AG10803 (cell line): ENCODE measurements at regions not wholly inside any gene's neighbourhood (a gene's known extent, or its start where the extent isn't known, plus 50 kb on each side); places are given as distances from the start of the nearest gene placed in this dataset.

ENCODE experiments used
- DNase-seq: peaks from one replicate; pipeline ENCODE4 v3.0.0; 2010; ENCODE audit warnings: low read depth
- H3K4me3 ChIP-seq: 2 replicates; pipeline ENCODE4 v1.5.1; 2011; ENCODE audit warnings: mild to moderate bottlenecking, low read length, control low read depth
- TF ChIP-seq, protein P1 (sequence below): conservative IDR thresholded peaks from 2 replicates; pipeline ENCODE4 v1.5.1; 2011; ENCODE audit warnings: mild to moderate bottlenecking, low read length, control low read depth, inconsistent platforms

DNA sequence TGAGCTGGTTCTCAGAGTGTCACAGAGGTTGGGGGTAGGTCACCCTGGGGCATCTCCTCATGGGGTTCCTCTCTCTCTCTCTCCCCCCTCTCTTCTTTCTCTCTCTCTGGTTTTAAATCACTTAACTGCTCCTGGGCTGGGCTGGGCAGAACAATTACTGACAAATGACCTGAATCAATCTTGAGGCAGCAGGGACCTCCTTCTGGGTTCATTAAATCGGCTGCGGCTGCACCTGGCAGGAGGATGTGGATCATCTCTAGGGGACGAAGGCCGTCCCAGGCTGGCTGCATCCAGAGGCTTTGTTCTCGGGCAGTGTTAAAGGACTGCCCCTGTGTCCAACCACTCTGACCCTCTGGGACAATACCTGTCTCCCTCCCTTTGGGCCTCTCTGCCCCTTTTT, 143.1 kb downstream of the TLE3 start:
- no peak overlapping the region for H3K4me3 ChIP-seq
- no peak for DNase-seq
- TF ChIP-seq, protein P1, sequence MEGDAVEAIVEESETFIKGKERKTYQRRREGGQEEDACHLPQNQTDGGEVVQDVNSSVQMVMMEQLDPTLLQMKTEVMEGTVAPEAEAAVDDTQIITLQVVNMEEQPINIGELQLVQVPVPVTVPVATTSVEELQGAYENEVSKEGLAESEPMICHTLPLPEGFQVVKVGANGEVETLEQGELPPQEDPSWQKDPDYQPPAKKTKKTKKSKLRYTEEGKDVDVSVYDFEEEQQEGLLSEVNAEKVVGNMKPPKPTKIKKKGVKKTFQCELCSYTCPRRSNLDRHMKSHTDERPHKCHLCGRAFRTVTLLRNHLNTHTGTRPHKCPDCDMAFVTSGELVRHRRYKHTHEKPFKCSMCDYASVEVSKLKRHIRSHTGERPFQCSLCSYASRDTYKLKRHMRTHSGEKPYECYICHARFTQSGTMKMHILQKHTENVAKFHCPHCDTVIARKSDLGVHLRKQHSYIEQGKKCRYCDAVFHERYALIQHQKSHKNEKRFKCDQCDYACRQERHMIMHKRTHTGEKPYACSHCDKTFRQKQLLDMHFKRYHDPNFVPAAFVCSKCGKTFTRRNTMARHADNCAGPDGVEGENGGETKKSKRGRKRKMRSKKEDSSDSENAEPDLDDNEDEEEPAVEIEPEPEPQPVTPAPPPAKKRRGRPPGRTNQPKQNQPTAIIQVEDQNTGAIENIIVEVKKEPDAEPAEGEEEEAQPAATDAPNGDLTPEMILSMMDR: no peak

DNA sequence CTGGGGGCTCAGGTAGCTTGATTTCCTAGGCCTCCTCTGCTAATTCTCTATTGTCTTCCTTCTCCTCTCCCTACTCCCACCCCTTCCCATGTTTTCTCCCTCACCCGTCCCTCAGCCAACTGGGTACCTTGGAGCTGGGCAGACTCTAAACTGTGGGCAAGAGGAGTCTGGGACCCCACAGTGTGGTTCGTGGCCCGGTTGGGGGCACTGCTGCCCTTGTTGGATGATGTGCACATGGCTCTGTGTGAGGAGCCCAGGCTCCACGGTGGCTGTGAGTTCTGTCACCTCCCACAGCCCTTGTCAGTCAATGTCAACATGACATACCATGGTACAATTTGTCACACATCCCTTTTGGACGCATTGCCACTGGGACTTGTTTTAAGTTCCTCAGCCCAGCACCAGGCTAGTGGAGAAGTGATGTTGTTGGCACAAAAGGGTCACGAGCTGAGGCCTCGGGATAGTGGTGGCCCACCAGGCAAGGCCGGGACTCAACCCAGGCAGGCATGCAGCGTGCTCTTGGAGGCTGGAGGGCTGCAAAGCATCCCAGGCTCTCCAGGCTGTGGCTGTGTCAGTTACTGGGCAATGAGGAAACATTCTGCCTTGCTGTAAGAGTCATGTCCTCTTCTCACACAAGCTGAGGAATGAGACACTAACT, 142.3 kb downstream of the TLE3 start:
- DNase-seq: no peak
- TF ChIP-seq, protein P1: no peak
- H3K4me3 ChIP-seq: no peak overlapping the region

DNA sequence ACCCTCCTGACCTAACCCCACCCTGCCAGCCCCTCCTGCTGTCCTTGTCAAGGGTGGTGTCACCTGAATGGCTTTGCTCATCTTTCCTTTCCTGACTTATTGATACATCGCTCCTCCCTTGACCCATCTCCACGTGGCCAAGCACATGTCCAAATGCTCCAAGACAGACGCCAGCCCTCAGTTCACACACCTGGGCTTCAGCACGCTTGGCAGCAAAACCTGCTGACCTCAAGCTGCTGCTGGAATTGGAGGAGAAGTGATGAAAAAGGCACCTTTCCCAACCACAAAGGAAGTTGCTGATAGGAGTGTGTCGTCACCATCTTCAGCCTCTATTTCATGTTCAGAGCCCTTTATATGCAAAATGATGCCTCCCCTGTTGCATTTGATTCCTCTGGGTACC, 141.3 kb downstream of the TLE3 start:
- TF ChIP-seq, protein P1: no peak

DNA sequence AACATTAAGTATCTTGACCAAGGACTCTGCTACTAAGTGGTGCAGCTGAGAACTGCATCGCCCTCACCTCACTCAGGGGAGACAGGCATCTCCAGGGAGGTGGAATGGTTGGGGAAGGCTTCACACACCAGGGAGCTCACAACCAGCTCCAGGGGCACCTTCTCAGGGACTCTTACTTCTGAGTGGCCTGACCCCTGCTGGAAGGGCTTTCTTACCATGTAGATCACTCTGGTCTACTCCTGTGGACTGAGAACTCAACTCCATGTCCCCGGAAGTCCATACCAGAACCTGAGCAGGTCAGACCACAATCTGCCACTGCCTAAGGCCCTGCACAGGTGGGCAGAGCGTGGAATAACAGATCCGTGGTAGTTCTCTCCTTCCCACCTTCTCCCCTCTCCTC, 140.5 kb downstream of the TLE3 start:
- DNase-seq: no peak
- TF ChIP-seq, protein P1: no peak

More for the DNA sequence above, 141.3 kb downstream of the TLE3 start:
- no peak for DNase-seq
- no peak overlapping the region for H3K4me3 ChIP-seq

DNA sequence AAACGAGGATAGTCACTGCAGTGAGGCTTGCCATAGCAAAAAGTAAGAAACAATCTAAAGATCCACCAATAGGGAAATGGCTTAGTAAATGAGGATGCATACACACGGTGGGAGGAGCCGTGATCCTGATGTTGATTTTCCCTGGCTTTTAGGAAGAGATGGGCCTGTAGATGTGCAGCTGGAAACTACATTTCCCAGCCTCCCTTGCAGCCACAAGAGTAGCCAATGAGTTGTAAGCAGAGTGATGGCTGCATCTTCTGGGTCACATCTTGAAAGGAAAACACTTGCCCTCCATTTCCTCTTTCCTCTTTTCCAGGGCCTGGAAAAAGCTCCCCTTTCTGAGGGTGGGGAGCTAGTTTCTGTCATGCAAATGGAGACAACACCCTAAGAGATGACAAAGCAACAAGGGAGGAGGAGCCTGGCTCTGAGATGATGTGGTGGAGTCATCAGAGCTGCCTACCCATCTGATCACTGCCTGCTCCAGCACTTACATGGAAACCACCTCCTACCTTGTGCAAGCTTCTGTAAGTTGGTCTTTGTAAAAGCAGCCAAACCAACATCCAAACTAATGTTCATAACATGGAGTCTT, 139.1 kb downstream of the TLE3 start:
- TF ChIP-seq, protein P1: no peak
- DNase-seq: no peak
- no peak overlapping the region for H3K4me3 ChIP-seq

More for the DNA sequence above, 140.5 kb downstream of the TLE3 start:
- H3K4me3 ChIP-seq: no peak overlapping the region

DNA sequence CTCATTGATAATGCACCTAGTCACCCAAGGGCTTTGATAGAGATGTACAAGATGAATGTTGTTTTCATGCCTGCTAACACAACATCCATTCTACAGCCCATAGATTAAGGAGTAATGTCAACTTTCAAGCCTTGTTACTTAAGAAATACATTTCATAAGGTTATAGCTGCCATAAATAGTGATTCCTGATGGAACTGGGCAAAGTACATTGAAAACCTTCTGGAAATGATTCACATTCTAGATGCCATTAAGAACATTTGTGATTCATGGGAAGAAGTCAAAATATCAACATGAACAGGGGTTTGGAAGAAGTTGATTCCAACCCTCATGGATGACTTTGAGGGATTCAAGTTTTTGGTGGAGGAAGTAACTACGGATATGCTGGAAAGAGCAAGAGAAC, 135.2 kb downstream of the TLE3 start:
- no peak for DNase-seq
- TF ChIP-seq, protein P1: no peak
- H3K4me3 ChIP-seq: no peak overlapping the region

DNA sequence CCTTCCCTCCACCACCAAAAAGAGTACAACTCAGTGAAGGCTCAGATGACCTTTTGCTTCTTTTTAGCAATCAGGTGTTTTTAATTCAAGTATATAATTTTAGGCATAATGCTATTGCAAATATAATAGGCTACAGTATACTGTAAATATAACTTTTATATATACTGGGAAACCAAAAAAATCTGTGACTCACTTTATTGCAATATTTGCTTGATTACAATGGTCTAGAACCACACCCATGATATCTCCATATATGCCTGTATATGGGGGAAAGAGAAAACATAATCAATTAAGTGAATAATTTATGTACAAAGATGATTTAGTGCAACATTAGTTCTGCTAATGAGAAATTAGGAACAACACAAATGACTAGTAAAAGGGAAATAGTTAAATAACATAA, 134.3 kb downstream of the TLE3 start:
- TF ChIP-seq, protein P1: no peak
- no peak overlapping the region for H3K4me3 ChIP-seq
- no peak for DNase-seq
